Adrenal gland (tissue), 5 donors: ENCODE measurements at regions not wholly inside any gene's neighbourhood (a gene's known extent, or its start where the extent isn't known, plus 50 kb on each side); places are given as distances from the start of the nearest gene placed in this dataset.

Source experiments
- CTCF ChIP-seq, 6 experiments: fragments of 450-650 bp in 4 of 6; fragments of 200-600 bp in 2 of 6; sonication (generic) in 1 of 6; IDR thresholded peaks; 1 replicate in 5 of 6; 2 replicates in 1 of 6; pipeline versions ENCODE4 v1.5.1 to v1.8.0; 2016 to 2021; ENCODE audit warnings: antibody characterized with exemption in 6 of 6, mild to moderate bottlenecking in 2 of 6, moderate library complexity in 1 of 6
- POLR2A ChIP-seq, 2 donors: fragments of 450-650 bp; IDR thresholded peaks; one replicate each; pipeline ENCODE4 v1.6.1; 2017; ENCODE audit warnings: antibody characterized with exemption in 2 of 2, mild to moderate bottlenecking in 2 of 2, moderate library complexity in 1 of 2
- donor health status: DM: no; HTN: no; CAD: no.

GRCh38 chr7:67764289-67764688 is 767.7 kb downstream of the TYW1 start:
- TF ChIP-seq POLR2A (IDR thresholded peaks at IDR 0.05) (no peak), CTCF (IDR thresholded peaks at IDR 0.05) (no peak)
